ENCODE measurements at regions not wholly inside any gene's neighbourhood (a gene's known extent, or its start where the extent isn't known, plus 50 kb on each side); places are given as distances from the start of the nearest gene placed in this dataset.
"Not testable (repeated sequence)": the region's sequence is repeated elsewhere in the genome, so short reads cannot be mapped to it uniquely, and the experiment has no call there.

DNA sequence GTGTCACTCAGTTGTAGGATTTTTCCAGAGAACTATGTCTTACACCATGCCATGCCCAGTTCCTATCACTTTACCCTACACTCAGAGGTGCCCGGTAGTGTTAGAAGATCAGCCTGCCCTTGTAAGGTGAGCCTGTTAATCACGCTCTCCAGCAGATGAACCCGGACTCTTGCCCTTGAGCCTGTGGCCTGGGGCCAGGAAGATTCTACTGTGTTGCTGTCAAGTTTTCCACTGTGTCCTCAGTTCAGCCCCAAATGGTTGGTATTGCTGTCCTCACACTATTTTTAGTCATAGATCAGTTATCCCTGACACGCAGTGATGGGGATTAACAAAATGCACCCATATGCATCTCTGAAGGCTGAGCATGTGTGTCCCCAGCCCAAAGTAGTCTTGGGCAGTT lies 105.0 kb upstream of the SPAG17 start:
- no peak for DNase-seq
- Histone ChIP-seq H3K36me3 (no peaks in the 10 kb centered on the region), H3K27ac (no peak overlapping the region), H3K27me3 (no peaks in the 10 kb centered on the region), H3K4me1 (no peaks in the 10 kb centered on the region), H3K9ac (ENCODE audit: low read depth in 2 of 2, low read length in 2 of 2) (no peak overlapping the region), H3K4me3 (no peak overlapping the region), H3K9me3 (no peaks in the 10 kb centered on the region)
- TF ChIP-seq, protein P1, sequence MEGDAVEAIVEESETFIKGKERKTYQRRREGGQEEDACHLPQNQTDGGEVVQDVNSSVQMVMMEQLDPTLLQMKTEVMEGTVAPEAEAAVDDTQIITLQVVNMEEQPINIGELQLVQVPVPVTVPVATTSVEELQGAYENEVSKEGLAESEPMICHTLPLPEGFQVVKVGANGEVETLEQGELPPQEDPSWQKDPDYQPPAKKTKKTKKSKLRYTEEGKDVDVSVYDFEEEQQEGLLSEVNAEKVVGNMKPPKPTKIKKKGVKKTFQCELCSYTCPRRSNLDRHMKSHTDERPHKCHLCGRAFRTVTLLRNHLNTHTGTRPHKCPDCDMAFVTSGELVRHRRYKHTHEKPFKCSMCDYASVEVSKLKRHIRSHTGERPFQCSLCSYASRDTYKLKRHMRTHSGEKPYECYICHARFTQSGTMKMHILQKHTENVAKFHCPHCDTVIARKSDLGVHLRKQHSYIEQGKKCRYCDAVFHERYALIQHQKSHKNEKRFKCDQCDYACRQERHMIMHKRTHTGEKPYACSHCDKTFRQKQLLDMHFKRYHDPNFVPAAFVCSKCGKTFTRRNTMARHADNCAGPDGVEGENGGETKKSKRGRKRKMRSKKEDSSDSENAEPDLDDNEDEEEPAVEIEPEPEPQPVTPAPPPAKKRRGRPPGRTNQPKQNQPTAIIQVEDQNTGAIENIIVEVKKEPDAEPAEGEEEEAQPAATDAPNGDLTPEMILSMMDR (IDR thresholded peaks at IDR 0.05), result no peak
- intact Hi-C loops (cut with DNase I), result no loop called here

DNA sequence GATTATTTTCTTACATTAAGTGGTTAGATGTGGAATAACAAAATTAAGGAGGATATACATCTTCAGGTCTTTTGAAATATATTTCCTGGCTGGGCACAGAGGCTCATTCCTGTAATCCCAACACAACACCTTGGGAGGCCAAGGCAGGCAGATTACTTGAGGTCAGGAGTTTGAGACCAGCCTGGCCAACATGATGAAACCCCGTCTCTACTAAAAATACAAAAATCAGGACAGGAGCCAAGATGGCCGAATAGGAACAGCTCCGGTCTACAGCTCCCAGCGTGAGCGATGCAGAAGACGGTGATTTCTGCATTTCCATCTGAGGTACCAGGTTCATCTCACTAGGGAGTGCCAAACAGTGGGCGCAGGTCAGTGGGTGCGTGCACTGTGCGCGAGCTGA lies 95.6 kb upstream of the SPAG17 start:
- H3K9ac ChIP-seq (ENCODE audit: low read depth in 2 of 2, low read length in 2 of 2); H3K9me3 ChIP-seq; H3K27ac ChIP-seq; H3K4me1 ChIP-seq; H3K27me3 ChIP-seq; DNase-seq; H3K4me3 ChIP-seq; intact Hi-C loops (cut with DNase I); H3K36me3 ChIP-seq: not testable (repeated sequence)

DNA sequence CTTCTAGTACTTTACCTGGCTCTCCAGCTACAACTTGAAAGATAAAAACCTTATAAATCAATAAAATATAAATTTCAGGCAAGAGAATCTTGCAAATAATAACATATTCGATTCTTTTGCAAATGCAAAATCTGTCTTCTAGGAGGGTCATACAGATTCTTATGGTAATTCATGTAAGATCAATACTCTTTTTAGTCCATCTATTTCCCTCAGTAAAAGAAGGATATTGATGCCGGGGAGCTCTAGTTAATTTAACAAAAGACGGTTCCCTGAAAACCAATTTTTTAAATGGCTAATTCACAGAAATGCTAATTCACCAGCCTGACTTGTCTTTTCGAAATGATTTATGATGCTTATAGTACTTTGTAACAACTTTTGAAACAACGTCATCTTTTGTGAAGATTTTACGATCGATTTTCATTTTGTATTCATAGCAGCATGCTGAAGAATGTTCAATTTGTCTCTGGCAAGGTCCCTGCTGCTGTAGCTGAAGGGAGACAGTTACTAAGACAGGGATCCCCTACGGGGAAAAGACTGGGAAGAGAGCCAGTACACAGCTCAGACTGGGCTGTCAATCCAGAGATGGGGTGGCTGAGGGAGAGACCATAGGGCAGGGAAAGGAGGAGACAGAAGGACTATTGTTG lies 90.6 kb upstream of the SPAG17 start:
- no peaks in the 10 kb centered on the region for H3K27me3 ChIP-seq
- H3K36me3 ChIP-seq, result no peaks in the 10 kb centered on the region
- intact Hi-C loops (cut with DNase I), result no loop called here
- H3K27ac ChIP-seq, result no peak overlapping the region
- TF ChIP-seq, protein P1 (IDR thresholded peaks at IDR 0.05), result no peak
- no peak overlapping the region for H3K4me3 ChIP-seq
- H3K9me3 ChIP-seq, result no peaks in the 10 kb centered on the region
- DNase-seq, result no peak
- no peaks in the 10 kb centered on the region for H3K4me1 ChIP-seq
- no peak overlapping the region for H3K9ac ChIP-seq (ENCODE audit: low read depth in 2 of 2, low read length in 2 of 2)

DNA sequence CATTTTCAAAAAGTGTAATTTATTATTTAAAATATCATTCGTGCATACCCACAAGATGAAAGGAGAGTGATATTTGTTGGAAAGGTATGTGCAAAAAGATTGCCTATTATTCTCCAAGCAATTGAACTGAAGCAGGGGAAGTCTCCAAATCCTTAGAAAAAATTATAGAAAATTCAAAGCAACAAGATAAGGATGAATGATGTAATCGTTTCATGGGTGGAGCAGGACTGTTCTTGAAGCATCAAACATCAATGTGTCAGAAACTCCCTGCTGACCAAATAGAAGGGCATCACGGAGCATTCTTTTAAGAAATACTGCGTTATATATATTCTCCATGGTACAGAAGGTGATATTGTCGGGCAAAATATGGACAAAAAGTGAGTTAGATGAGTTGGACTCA lies 87.9 kb upstream of the SPAG17 start:
- no peak overlapping the region for H3K27ac ChIP-seq
- no peaks in the 10 kb centered on the region for H3K4me1 ChIP-seq
- H3K4me3 ChIP-seq, result no peak overlapping the region
- no peaks in the 10 kb centered on the region for H3K27me3 ChIP-seq
- TF ChIP-seq, protein P1 (IDR thresholded peaks at IDR 0.05), result no peak
- H3K9ac ChIP-seq (ENCODE audit: low read depth in 2 of 2, low read length in 2 of 2), result no peak overlapping the region
- intact Hi-C loops (cut with DNase I), result no loop called here
- no peak for DNase-seq
- H3K36me3 ChIP-seq, result no peaks in the 10 kb centered on the region
- no peaks in the 10 kb centered on the region for H3K9me3 ChIP-seq

DNA sequence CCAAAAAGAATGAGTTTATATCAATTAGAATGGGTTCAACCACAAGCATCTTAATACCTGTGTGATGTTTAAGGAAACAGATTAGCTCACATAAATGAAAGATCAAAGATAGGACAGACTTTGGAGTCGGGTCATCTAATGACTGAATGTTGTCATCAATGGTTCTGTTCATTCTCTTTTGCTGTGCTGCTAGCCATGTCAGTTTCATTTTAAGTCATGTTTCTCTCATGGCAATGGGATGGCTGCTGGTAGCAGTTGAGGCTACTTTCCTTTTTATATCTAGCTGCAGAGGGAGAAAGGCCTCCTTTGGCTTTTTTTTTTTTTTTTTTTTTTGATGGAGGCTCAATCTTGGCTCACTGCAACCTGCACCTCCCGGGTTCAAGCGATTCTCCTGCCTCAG lies 86.9 kb upstream of the SPAG17 start:
- DNase-seq, result no peak
- no peaks in the 10 kb centered on the region for H3K4me1 ChIP-seq
- intact Hi-C loops (cut with DNase I), result no loop called here
- H3K27me3 ChIP-seq, result no peaks in the 10 kb centered on the region
- H3K36me3 ChIP-seq, result no peaks in the 10 kb centered on the region
- H3K9me3 ChIP-seq, result no peaks in the 10 kb centered on the region
- H3K4me3 ChIP-seq, result no peak overlapping the region
- no peak overlapping the region for H3K9ac ChIP-seq (ENCODE audit: low read depth in 2 of 2, low read length in 2 of 2)
- TF ChIP-seq, protein P1 (IDR thresholded peaks at IDR 0.05), result no peak
- H3K27ac ChIP-seq, result no peak overlapping the region

DNA sequence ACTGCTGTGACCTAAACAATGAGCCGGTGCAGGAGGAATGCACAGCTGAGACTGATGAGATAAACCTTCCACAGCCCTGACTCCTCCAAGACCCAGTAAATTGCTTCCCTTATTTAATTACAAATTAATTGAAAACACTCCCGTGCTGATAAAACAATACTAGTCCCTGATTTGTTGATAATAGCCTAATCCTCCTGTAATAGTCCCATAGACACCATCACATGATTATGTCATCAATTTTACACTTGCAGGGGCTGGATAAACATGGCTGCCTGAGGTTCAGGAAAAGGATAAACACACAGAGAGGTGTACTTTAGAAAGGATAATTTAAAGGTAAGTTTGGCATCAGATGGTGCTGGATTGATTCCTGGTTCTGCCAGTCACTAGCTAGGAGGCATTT lies 84.6 kb upstream of the SPAG17 start:
- no peak overlapping the region for H3K9ac ChIP-seq (ENCODE audit: low read depth in 2 of 2, low read length in 2 of 2)
- TF ChIP-seq, protein P1 (IDR thresholded peaks at IDR 0.05), result no peak
- intact Hi-C loops (cut with DNase I), result no loop called here
- no peak overlapping the region for H3K4me3 ChIP-seq
- H3K9me3 ChIP-seq, result no peaks in the 10 kb centered on the region
- H3K27ac ChIP-seq, result no peak overlapping the region
- no peak for DNase-seq
- H3K27me3 ChIP-seq, result no peaks in the 10 kb centered on the region
- no peaks in the 10 kb centered on the region for H3K4me1 ChIP-seq
- H3K36me3 ChIP-seq, result no peaks in the 10 kb centered on the region
